ENCODE measurements at regions not wholly inside any gene's neighbourhood (a gene's known extent, or its start where the extent isn't known, plus 50 kb on each side); places are given as distances from the start of the nearest gene placed in this dataset.

DNA sequence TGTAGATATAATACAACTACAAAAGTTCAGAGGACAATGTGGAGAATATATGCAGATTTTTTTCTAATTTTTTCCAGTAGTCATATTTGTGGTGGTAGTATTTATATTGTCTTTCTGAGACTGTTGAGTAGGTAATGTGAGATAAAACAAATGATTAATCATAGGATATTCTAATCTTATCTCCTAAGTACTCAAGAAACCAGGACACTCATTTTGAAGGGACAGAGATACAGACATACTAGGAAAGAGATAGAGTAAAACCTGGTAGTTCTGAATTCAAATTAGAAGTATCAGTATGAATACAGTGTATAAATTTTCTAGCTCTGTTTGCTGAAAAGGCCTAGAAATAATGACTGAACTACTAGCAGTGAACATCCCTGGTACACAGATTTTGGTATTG, 141.7 kb upstream of the ASIC2 start:
- no peak for TF ChIP-seq EP300 (IDR thresholded peaks at IDR 0.05)
- TF ChIP-seq, protein P1, sequence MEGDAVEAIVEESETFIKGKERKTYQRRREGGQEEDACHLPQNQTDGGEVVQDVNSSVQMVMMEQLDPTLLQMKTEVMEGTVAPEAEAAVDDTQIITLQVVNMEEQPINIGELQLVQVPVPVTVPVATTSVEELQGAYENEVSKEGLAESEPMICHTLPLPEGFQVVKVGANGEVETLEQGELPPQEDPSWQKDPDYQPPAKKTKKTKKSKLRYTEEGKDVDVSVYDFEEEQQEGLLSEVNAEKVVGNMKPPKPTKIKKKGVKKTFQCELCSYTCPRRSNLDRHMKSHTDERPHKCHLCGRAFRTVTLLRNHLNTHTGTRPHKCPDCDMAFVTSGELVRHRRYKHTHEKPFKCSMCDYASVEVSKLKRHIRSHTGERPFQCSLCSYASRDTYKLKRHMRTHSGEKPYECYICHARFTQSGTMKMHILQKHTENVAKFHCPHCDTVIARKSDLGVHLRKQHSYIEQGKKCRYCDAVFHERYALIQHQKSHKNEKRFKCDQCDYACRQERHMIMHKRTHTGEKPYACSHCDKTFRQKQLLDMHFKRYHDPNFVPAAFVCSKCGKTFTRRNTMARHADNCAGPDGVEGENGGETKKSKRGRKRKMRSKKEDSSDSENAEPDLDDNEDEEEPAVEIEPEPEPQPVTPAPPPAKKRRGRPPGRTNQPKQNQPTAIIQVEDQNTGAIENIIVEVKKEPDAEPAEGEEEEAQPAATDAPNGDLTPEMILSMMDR (IDR thresholded peaks at IDR 0.05), result no peak
